Hepatocyte (in vitro differentiated cells): ENCODE measurements at regions not wholly inside any gene's neighbourhood (a gene's known extent, or its start where the extent isn't known, plus 50 kb on each side); places are given as distances from the start of the nearest gene placed in this dataset.

Experiments used
- DNase-seq: peaks from one replicate; pipeline ENCODE4 v3.0.0-alpha.2; 2016; ENCODE audit warnings: low spot score
- H2AFZ ChIP-seq: fragments of 200-600 bp; sonication (generic); 2 replicates; pipeline ENCODE4 v1.6.0; 2016; ENCODE audit warnings: antibody characterized with exemption, mild to moderate bottlenecking
- H3K27ac ChIP-seq: fragments of 200-600 bp; sonication (generic); 2 replicates; pipeline ENCODE4 v1.5.1; 2016; ENCODE audit warnings: mild to moderate bottlenecking
- H3K27me3 ChIP-seq: fragments of 200-600 bp; sonication (generic); 2 replicates; pipeline ENCODE4 v1.6.1; 2016
- H3K36me3 ChIP-seq: fragments of 200-600 bp; sonication (generic); replicated peaks from 2 replicates; pipeline ENCODE4 v1.5.1; 2016; ENCODE audit warnings: low read depth; ENCODE audit not compliant: insufficient read depth
- H3K4me1 ChIP-seq: fragments of 200-600 bp; sonication (generic); 2 replicates; pipeline ENCODE4 v1.5.1; 2016; ENCODE audit warnings: mild to moderate bottlenecking, moderate library complexity; ENCODE audit not compliant: insufficient read depth
- H3K4me2 ChIP-seq: fragments of 200-600 bp; sonication (generic); 2 replicates; pipeline ENCODE4 v1.6.0; 2016
- H3K4me3 ChIP-seq: fragments of 200-600 bp; sonication (generic); 2 replicates; pipeline ENCODE4 v1.5.1; 2016; ENCODE audit warnings: mild to moderate bottlenecking
- H3K79me2 ChIP-seq: fragments of 200-600 bp; sonication (generic); 2 replicates; pipeline ENCODE4 v1.6.0; 2017; ENCODE audit warnings: mild to moderate bottlenecking
- H3K9me2 ChIP-seq: fragments of 200-600 bp; sonication (generic); replicated peaks from 2 replicates; pipeline ENCODE4 v1.6.0; 2017; ENCODE audit warnings: mild to moderate bottlenecking; ENCODE audit not compliant: insufficient read depth
- H3K9me3 ChIP-seq: fragments of 200-600 bp; sonication (generic); 2 replicates; pipeline ENCODE4 v1.5.1; 2016; ENCODE audit warnings: low read depth, mild to moderate bottlenecking
- H4K20me1 ChIP-seq: fragments of 200-600 bp; sonication (generic); 2 replicates; pipeline ENCODE4 v1.6.0; 2016; ENCODE audit warnings: mild to moderate bottlenecking; ENCODE audit not compliant: insufficient read depth, poor library complexity, severe bottlenecking
- EZH2 ChIP-seq: fragments of 200-600 bp; sonication (generic); IDR thresholded peaks from 2 replicates; pipeline ENCODE4 v1.6.1; 2016; ENCODE audit warnings: antibody characterized with exemption, mild to moderate bottlenecking, borderline replicate concordance
- EZH2phosphoT487 ChIP-seq: fragments of 200-600 bp; sonication (generic); IDR thresholded peaks from one replicate; pipeline ENCODE4 v1.6.1; 2018; ENCODE audit warnings: antibody characterized with exemption, mild to moderate bottlenecking, low read depth, moderate library complexity; ENCODE audit not compliant: unreplicated experiment, severe bottlenecking
- WGBS: methylation state at CpG from one replicate; pipeline ENCODE4 v1.1.6; 2016; ENCODE audit warnings: low lambda C conversion rate; ENCODE audit errors: missing lambda C conversion rate; 5-methylcytosine and 5-hydroxymethylcytosine counted together
- TF ChIP-seq, protein P1 (sequence below): fragments of 200-600 bp; sonication (generic); IDR thresholded peaks from 2 replicates; pipeline ENCODE4 v1.5.1; 2016; ENCODE audit warnings: antibody characterized with exemption, mild to moderate bottlenecking; ENCODE audit not compliant: poor library complexity

DNA sequence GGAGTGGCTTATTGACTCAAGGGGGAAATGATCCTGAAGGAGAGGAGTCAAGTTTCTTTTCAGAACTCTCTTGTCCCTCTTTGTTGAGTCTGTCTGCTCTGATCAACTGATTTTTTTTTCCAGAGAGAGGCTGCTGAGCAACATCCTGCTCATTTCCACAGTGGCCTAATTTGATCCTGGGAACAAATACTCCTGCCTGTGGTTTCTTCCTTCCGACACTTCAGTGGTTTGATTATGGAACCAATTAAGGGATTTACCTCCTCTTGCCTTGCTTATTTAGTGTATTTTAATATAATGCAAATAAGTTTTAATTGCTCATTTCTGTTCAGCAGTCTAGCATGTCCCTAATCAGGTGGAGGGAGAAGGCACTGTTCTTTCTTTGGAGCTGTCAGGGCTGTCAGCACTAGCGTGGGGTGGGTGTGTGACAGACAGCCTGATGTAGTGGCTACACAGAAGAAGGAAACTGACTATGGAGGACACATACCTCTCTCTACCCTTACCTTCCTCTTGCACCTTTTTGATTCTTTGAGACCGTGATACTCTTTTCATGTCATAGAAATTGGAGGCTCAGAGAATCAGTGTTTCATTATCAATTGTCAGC is 344.9 kb upstream of the STXBP6 start:
- WGBS: 62% methylated on average over 3 of the region's 3 CpGs
- H3K4me2 ChIP-seq: no peak overlapping the region
- no peaks in the 10 kb centered on the region for H4K20me1 ChIP-seq
- H3K9me2 ChIP-seq: no peaks in the 10 kb centered on the region
- DNase-seq: no peak
- H3K27me3 ChIP-seq: no peaks in the 10 kb centered on the region
- no peak overlapping the region for H2AFZ ChIP-seq
- H3K79me2 ChIP-seq: no peaks in the 10 kb centered on the region
- H3K9me3 ChIP-seq: no peaks in the 10 kb centered on the region
- no peak overlapping the region for H3K4me3 ChIP-seq
- TF ChIP-seq, protein P1, sequence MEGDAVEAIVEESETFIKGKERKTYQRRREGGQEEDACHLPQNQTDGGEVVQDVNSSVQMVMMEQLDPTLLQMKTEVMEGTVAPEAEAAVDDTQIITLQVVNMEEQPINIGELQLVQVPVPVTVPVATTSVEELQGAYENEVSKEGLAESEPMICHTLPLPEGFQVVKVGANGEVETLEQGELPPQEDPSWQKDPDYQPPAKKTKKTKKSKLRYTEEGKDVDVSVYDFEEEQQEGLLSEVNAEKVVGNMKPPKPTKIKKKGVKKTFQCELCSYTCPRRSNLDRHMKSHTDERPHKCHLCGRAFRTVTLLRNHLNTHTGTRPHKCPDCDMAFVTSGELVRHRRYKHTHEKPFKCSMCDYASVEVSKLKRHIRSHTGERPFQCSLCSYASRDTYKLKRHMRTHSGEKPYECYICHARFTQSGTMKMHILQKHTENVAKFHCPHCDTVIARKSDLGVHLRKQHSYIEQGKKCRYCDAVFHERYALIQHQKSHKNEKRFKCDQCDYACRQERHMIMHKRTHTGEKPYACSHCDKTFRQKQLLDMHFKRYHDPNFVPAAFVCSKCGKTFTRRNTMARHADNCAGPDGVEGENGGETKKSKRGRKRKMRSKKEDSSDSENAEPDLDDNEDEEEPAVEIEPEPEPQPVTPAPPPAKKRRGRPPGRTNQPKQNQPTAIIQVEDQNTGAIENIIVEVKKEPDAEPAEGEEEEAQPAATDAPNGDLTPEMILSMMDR: no peak
- TF ChIP-seq EZH2 (no peak), EZH2phosphoT487 (no peak)
- no peak overlapping the region for H3K27ac ChIP-seq
- H3K36me3 ChIP-seq: no peaks in the 10 kb centered on the region
- no peaks in the 10 kb centered on the region for H3K4me1 ChIP-seq

DNA sequence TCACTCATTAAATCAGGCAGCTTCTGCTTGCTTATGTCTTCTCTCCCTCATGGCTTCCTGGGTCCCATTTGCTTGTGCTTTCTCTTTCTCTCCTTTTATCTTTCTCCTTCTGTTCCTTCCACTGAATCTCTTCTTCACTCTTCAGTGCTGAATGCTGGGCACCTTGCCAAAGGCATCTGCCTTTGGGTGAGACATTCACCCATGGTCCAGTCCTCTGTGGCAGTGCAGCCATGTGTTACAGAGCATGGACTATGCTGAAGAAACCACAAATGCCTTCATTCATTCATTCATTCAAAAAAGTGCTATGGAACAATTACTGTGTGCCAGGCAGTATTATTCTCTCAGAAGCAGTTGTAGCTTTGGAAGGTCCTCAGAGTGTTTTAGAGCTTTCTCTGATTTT is 344.4 kb upstream of the STXBP6 start:
- Histone ChIP-seq H3K4me2 (no peak overlapping the region), H3K9me2 (no peaks in the 10 kb centered on the region), H4K20me1 (no peaks in the 10 kb centered on the region), H3K27ac (no peak overlapping the region), H3K9me3 (no peaks in the 10 kb centered on the region), H3K4me1 (no peaks in the 10 kb centered on the region), H3K4me3 (no peak overlapping the region), H3K79me2 (no peaks in the 10 kb centered on the region), H2AFZ (no peak overlapping the region), H3K27me3 (no peaks in the 10 kb centered on the region), H3K36me3 (no peaks in the 10 kb centered on the region)
- TF ChIP-seq, protein P1: no peak
- TF ChIP-seq EZH2phosphoT487 (no peak), EZH2 (no peak)
- no peak for DNase-seq

DNA sequence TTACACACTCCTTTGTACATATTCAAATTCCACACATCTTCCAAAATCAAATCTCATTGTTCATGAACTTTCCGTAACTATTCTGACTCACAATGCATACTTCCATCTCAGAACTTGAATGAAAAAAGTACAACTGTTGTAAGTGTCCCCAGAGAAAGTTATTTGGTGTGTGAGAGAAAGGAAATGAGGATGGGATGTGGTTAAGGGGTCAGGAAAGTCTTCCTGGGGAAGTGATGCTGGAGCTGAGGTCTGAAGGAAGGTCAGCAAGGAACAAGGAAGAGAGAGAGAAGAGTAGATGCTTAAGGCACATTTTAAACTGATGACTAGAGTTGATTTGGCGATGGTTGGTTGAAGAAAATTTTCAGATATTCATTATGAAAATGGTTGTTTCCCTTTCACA is 340.0 kb upstream of the STXBP6 start:
- Histone ChIP-seq H3K27ac (no peak overlapping the region), H3K9me3 (no peaks in the 10 kb centered on the region), H3K9me2 (no peaks in the 10 kb centered on the region), H3K36me3 (no peaks in the 10 kb centered on the region), H2AFZ (no peak overlapping the region), H4K20me1 (no peaks in the 10 kb centered on the region), H3K4me2 (no peak overlapping the region), H3K27me3 (no peaks in the 10 kb centered on the region), H3K4me3 (no peak overlapping the region), H3K79me2 (no peaks in the 10 kb centered on the region), H3K4me1 (no peaks in the 10 kb centered on the region)
- 88% methylated on average over 2 of the region's 2 CpGs for WGBS
- TF ChIP-seq, protein P1: no peak
- TF ChIP-seq EZH2 (no peak), EZH2phosphoT487 (no peak)
- DNase-seq: no peak

DNA sequence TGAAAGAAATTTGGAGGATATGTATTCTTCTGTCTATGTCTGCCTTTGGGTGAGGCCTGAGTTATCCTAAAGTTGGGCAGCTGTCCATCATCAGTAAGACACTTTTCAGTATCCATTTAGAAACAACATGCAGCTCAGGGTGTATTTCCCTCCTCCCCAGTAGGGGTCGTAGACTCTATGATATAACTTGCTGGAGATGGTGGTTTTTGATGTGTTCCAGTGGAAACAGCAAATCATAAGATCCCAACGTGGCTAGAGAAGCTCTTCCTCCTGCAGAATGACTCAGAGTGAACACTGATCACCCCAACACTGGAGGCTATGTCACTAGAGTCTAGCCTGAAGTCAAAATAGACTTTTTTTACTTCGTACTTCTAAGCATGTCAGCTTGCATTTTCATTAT is 331.6 kb upstream of the STXBP6 start:
- Histone ChIP-seq H3K27me3 (no peaks in the 10 kb centered on the region), H3K36me3 (no peaks in the 10 kb centered on the region), H3K4me3 (no peak overlapping the region), H4K20me1 (no peaks in the 10 kb centered on the region), H3K27ac (no peak overlapping the region), H3K4me1 (no peaks in the 10 kb centered on the region), H3K9me3 (no peaks in the 10 kb centered on the region), H3K9me2 (no peaks in the 10 kb centered on the region), H3K4me2 (no peak overlapping the region), H2AFZ (no peak overlapping the region), H3K79me2 (no peaks in the 10 kb centered on the region)
- 37% methylated on average over 3 of the region's 3 CpGs for WGBS
- no peak for TF ChIP-seq EZH2
- TF ChIP-seq EZH2phosphoT487: no peak
- TF ChIP-seq, protein P1: peak; percentile 21
- peak; percentile 8 for DNase-seq
